Muscle of back (tissue), 3 donors: ENCODE measurements at regions not wholly inside any gene's neighbourhood (a gene's known extent, or its start where the extent isn't known, plus 50 kb on each side); places are given as distances from the start of the nearest gene placed in this dataset.
"Not testable (repeated sequence)": the region's sequence is repeated elsewhere in the genome, so short reads cannot be mapped to it uniquely, and the experiment has no call there.

ENCODE experiments used
- DNase-seq, 3 donors: peaks; one replicate each; pipeline versions ENCODE4 v3.0.0 to v3.0.0-alpha.2; 2013

GRCh38 chr13:58991826-58992477 lies 1171.8 kb downstream of the DIAPH3 start:
- DNase-seq = no peak

- DNase-seq = no peak
These were observed 1171.2 kb downstream of the DIAPH3 start for GRCh38 chr13:58992478-58993042.

- DNase-seq = no peak
These were observed 1169.7 kb downstream of the DIAPH3 start for GRCh38 chr13:58994077-58994476.

- peak in 1 of 3 donors; percentile 17 for DNase-seq
These were observed 1169.0 kb downstream of the DIAPH3 start for GRCh38 chr13:58994777-58995176.

- DNase-seq = no peak
These were observed 1165.0 kb downstream of the DIAPH3 start for GRCh38 chr13:58998716-58999115.

GRCh38 chr13:58999851-59000250 lies 1163.9 kb downstream of the DIAPH3 start:
- no peak for DNase-seq

- DNase-seq = no peak
These were observed 1163.0 kb downstream of the DIAPH3 start for GRCh38 chr13:59000770-59001169.

- no peak for DNase-seq
These were observed 1151.0 kb downstream of the DIAPH3 start for GRCh38 chr13:59012731-59013130.

GRCh38 chr13:59016250-59016649 lies 1147.5 kb downstream of the DIAPH3 start:
- no peak for DNase-seq

- DNase-seq = no peak
These were observed 1139.3 kb downstream of the DIAPH3 start for GRCh38 chr13:59024434-59024833.

GRCh38 chr13:59034198-59034597 lies 1129.5 kb downstream of the DIAPH3 start:
- no peak for DNase-seq

- DNase-seq = no peak
These were observed 1124.9 kb downstream of the DIAPH3 start for GRCh38 chr13:59038824-59039223.

GRCh38 chr13:59043016-59043415 lies 1120.7 kb downstream of the DIAPH3 start:
- no peak for DNase-seq

- DNase-seq = no peak
These were observed 1116.2 kb downstream of the DIAPH3 start for GRCh38 chr13:59047546-59047945.

GRCh38 chr13:59061621-59062020 lies 1102.1 kb downstream of the DIAPH3 start:
- DNase-seq = no peak

GRCh38 chr13:59064042-59064441 lies 1099.7 kb downstream of the DIAPH3 start:
- DNase-seq = no peak

- not testable (repeated sequence) for DNase-seq
These were observed 1087.3 kb downstream of the DIAPH3 start for GRCh38 chr13:59076386-59076785.

GRCh38 chr13:59086147-59086546 lies 1077.6 kb downstream of the DIAPH3 start:
- DNase-seq = peak in 1 of 3 donors; percentile 71

- peak in 1 of 3 donors; percentile 48 for DNase-seq
These were observed 1075.0 kb downstream of the DIAPH3 start for GRCh38 chr13:59088716-59089115.

GRCh38 chr13:59094181-59094580 lies 1069.5 kb downstream of the DIAPH3 start:
- no peak for DNase-seq

GRCh38 chr13:59099182-59099974 lies 1064.3 kb downstream of the DIAPH3 start:
- peak in 1 of 3 donors; percentile 9 for DNase-seq

- DNase-seq = peak; percentile 37 to 75 (median 41)
These were observed 1060.5 kb downstream of the DIAPH3 start for GRCh38 chr13:59103004-59103768.
